Osteoblast (primary cell): ENCODE measurements at regions not wholly inside any gene's neighbourhood (a gene's known extent, or its start where the extent isn't known, plus 50 kb on each side); places are given as distances from the start of the nearest gene placed in this dataset.

ENCODE experiments used
- DNase-seq: peaks from one replicate; pipeline ENCODE4 v3.0.0; 2011; ENCODE audit warnings: low spot score, mixed read lengths; ENCODE audit not compliant: insufficient read length; ENCODE audit errors: missing footprints
- H2AFZ ChIP-seq: 2 replicates; pipeline ENCODE4 v1.6.0; 2011; ENCODE audit warnings: mild to moderate bottlenecking, low read length
- H3K27ac ChIP-seq: 2 replicates; pipeline ENCODE4 v1.5.1; 2011; ENCODE audit warnings: mild to moderate bottlenecking, low read depth, low read length, moderate library complexity
- H3K27me3 ChIP-seq: 2 replicates; pipeline ENCODE4 v1.6.0; 2012; ENCODE audit warnings: mild to moderate bottlenecking, control low read depth, inconsistent platforms, low read length, moderate library complexity; ENCODE audit not compliant: insufficient read depth
- H3K36me3 ChIP-seq: 2 replicates; pipeline ENCODE4 v1.5.1; 2011; ENCODE audit warnings: mild to moderate bottlenecking, low read length, control low read depth, moderate library complexity; ENCODE audit not compliant: insufficient read depth
- H3K4me1 ChIP-seq: 2 replicates; pipeline ENCODE4 v1.5.1; 2011; ENCODE audit warnings: mild to moderate bottlenecking, low read length, control low read depth, moderate library complexity; ENCODE audit not compliant: insufficient read depth
- H3K4me2 ChIP-seq: 2 replicates; pipeline ENCODE4 v1.6.0; 2011; ENCODE audit warnings: mild to moderate bottlenecking, low read length; ENCODE audit not compliant: insufficient read depth
- H3K4me3 ChIP-seq: fragments of 200-600 bp; sonication (generic); 3 replicates; pipeline ENCODE4 v1.5.1; 2012; ENCODE audit warnings: mild to moderate bottlenecking, low read length, inconsistent platforms; ENCODE audit not compliant: insufficient read depth
- H3K79me2 ChIP-seq: 2 replicates; pipeline ENCODE4 v1.6.0; 2012; ENCODE audit warnings: mild to moderate bottlenecking, low read length, control low read depth, inconsistent platforms; ENCODE audit not compliant: insufficient read depth
- H3K9me3 ChIP-seq: 2 replicates; pipeline ENCODE4 v1.5.1; 2011; ENCODE audit warnings: low read depth, low read length, control low read depth
- H4K20me1 ChIP-seq: 2 replicates; pipeline ENCODE4 v1.6.0; 2012; ENCODE audit warnings: mild to moderate bottlenecking, low read length, control low read depth; ENCODE audit not compliant: insufficient read depth
- TF ChIP-seq, protein P1 (sequence below): IDR thresholded peaks from 2 replicates; pipeline ENCODE4 v1.5.1; 2011; ENCODE audit warnings: mild to moderate bottlenecking, low read depth, low read length, moderate library complexity; ENCODE audit errors: extremely low read depth

DNA sequence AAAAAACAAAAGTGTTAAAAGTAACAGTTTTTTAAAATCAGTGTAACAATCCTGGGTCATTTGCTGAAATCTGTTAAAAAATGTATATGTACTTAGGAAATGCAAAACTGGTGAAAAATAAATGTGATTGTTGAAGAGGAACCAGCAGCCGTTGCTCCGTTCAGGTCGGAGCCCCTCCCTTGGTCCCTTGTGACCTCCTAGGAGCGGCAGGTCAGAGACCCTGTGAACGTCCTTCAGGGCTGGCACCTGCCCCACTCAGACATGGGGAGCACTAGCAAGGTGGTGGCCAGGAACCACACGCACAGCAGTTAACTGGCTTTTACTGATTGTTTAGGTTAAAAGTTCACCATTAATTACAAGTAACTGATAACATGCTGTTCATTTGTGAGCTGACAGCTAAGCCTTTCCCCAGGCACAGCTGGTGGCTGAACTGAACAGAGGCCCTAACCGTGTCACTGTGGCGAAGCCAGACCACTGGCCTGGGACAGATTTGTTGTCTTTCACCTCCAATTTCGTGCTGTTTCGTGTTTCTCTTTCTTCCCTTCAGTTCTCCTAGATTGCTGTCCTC lies 159.2 kb upstream of the ALKAL2 start:
- TF ChIP-seq, protein P1, sequence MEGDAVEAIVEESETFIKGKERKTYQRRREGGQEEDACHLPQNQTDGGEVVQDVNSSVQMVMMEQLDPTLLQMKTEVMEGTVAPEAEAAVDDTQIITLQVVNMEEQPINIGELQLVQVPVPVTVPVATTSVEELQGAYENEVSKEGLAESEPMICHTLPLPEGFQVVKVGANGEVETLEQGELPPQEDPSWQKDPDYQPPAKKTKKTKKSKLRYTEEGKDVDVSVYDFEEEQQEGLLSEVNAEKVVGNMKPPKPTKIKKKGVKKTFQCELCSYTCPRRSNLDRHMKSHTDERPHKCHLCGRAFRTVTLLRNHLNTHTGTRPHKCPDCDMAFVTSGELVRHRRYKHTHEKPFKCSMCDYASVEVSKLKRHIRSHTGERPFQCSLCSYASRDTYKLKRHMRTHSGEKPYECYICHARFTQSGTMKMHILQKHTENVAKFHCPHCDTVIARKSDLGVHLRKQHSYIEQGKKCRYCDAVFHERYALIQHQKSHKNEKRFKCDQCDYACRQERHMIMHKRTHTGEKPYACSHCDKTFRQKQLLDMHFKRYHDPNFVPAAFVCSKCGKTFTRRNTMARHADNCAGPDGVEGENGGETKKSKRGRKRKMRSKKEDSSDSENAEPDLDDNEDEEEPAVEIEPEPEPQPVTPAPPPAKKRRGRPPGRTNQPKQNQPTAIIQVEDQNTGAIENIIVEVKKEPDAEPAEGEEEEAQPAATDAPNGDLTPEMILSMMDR, result no peak
- no peak for DNase-seq
- no peaks in the 10 kb centered on the region for H4K20me1 ChIP-seq
- no peak overlapping the region for H3K4me3 ChIP-seq
- H2AFZ ChIP-seq, result no peak overlapping the region
- no peaks in the 10 kb centered on the region for H3K9me3 ChIP-seq
- no peak overlapping the region for H3K4me2 ChIP-seq
- H3K27me3 ChIP-seq, result no peaks in the 10 kb centered on the region
- H3K36me3 ChIP-seq, result no peaks in the 10 kb centered on the region
- H3K27ac ChIP-seq, result no peak overlapping the region
- H3K4me1 ChIP-seq, result no peaks in the 10 kb centered on the region
- no peaks in the 10 kb centered on the region for H3K79me2 ChIP-seq

DNA sequence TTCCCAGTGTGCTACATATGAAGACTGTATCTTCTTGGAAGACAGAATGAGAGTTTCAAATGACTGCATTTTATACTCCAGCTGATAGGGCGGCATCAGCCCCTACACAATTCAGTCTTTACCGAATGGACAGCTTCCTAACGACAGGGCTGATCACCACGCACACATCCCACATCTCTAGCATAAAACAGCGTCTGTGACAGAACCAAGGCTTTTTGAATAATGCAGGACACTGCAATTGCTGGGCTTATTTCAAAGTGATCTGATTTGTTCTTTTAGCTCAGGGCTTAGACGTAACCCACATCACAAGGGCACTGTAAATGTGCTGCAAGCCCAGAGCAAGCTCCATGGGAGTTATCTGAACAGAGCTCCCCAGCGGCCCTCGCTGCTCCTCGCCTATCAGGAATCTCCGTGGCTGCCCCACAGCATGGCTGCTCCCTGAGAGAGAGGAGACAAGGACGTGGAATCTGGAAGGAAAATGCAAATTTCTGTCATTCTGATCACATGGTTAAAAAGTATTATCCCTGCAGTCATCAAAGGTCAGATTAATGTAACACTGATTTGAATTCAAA lies 158.5 kb upstream of the ALKAL2 start:
- H3K4me1 ChIP-seq, result no peaks in the 10 kb centered on the region
- H3K36me3 ChIP-seq, result no peaks in the 10 kb centered on the region
- H3K9me3 ChIP-seq, result no peaks in the 10 kb centered on the region
- H4K20me1 ChIP-seq, result no peaks in the 10 kb centered on the region
- H3K4me2 ChIP-seq, result no peak overlapping the region
- no peaks in the 10 kb centered on the region for H3K79me2 ChIP-seq
- no peak overlapping the region for H2AFZ ChIP-seq
- TF ChIP-seq, protein P1, result no peak
- no peak overlapping the region for H3K27ac ChIP-seq
- no peak overlapping the region for H3K4me3 ChIP-seq
- DNase-seq, result no peak
- no peaks in the 10 kb centered on the region for H3K27me3 ChIP-seq

DNA sequence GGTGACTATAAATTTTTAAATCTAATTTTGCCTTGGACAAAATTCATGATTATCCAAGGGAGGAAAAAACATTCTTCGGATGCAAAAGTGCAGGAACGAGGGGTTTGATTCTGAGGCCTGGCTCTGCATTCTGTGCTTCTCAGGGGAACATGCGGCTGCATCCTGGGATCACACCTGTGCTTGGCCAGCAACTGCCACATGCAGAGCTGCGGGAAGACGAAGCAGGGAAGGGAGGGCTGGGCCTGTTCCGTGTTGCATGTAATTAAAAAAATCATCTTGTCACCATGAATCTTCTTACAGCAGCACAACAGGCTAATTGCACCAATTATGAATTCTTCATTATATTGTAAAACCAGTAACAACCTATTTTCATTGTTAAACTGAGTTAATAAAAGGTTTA lies 158.0 kb upstream of the ALKAL2 start:
- Histone ChIP-seq H3K4me2 (no peak overlapping the region), H3K4me1 (no peaks in the 10 kb centered on the region), H3K27ac (no peak overlapping the region), H3K27me3 (no peaks in the 10 kb centered on the region), H4K20me1 (no peaks in the 10 kb centered on the region), H3K9me3 (no peaks in the 10 kb centered on the region), H3K79me2 (no peaks in the 10 kb centered on the region), H3K36me3 (no peaks in the 10 kb centered on the region), H2AFZ (no peak overlapping the region), H3K4me3 (no peak overlapping the region)
- DNase-seq, result no peak
- TF ChIP-seq, protein P1, result no peak

DNA sequence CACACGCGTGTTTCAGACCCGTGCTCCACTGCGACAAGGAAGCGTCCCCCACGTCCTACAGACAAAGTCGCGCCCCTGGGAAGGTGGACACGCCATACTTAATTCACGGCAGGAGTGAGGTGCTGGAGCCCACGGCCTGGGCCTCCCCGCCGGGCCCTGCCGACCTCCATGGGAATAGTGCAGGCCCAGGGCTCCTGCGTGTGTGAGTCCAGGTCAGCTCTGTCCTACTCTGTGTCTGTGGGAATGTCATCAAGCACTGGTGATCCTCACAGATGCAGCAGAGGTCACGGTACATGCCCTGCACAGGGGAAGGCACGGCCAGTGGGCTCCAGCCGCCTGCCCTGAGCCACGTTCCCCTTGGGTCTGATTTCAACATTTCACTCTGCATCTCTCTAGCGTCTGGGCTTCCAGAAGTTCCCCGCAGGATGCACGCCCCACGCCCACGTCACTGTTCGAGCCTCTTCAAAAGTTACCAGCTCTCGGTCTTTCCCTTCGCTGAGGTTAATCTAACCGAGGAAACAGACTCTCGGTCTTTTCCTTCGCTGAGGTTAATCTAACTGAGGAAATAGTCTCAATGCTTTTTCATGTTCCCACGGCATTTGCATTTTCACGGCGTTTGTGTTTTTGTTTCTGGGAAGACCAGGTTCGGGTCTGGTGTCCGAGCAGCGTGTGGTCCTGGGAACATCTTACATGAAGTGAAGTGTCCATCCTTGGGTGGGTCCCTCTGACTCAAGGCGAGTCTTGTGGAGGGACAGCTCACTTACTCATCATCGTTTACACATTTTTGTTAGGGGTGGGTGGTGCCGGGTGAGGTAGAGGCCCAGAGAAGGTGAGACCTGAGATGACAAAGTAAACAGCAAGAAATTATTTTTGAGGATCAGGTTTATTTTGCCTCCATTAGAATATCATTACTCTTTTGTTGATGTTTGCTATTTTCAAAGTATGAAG lies 157.3 kb upstream of the ALKAL2 start:
- H2AFZ ChIP-seq, result no peak overlapping the region
- no peaks in the 10 kb centered on the region for H3K9me3 ChIP-seq
- DNase-seq, result no peak
- H4K20me1 ChIP-seq, result no peaks in the 10 kb centered on the region
- no peak overlapping the region for H3K4me2 ChIP-seq
- H3K27ac ChIP-seq, result no peak overlapping the region
- no peak overlapping the region for H3K4me3 ChIP-seq
- TF ChIP-seq, protein P1, result no peak
- H3K27me3 ChIP-seq, result no peaks in the 10 kb centered on the region
- H3K4me1 ChIP-seq, result no peaks in the 10 kb centered on the region
- no peaks in the 10 kb centered on the region for H3K79me2 ChIP-seq
- H3K36me3 ChIP-seq, result no peaks in the 10 kb centered on the region
